ENCODE measurements at regions not wholly inside any gene's neighbourhood (a gene's known extent, or its start where the extent isn't known, plus 50 kb on each side); places are given as distances from the start of the nearest gene placed in this dataset.

- H4K20me1 ChIP-seq (ENCODE audit: insufficient read depth) = no peaks in the 10 kb centered on the region
- ChIA-PET CTCF (no interaction called here), RAD21 (ENCODE audit: low non-redundant PET in 1 of 2, low total read pairs in 2 of 2, uncharacterized antibody in 2 of 2, unreplicated experiment in 2 of 2) (no interaction called here), POLR2A (no interaction called here)
- peaks cover 23 to 26% of the 10 kb centered on the region in 2 experiments; a peak in 3 of 4 replicates for H3K9me3 ChIP-seq (ENCODE audit: control insufficient read depth in 1 of 2, insufficient read depth in 1 of 2, low read depth in 1 of 2, low read length in 2 of 2)
- H3K79me2 ChIP-seq (ENCODE audit: insufficient read depth, low read length) = no peaks in the 10 kb centered on the region
- H3K27me3 ChIP-seq (ENCODE audit: insufficient read depth, low read length) = no peaks in the 10 kb centered on the region
- no peaks in the 10 kb centered on the region for H3K9me2 ChIP-seq (ENCODE audit: insufficient read depth)
- H3K9ac ChIP-seq (ENCODE audit: low read length) = no peak overlapping the region
- no TSS peak for BruUV-seq (replicated peaks)
- H2AFZ ChIP-seq (ENCODE audit: low read depth, low read length, poor library complexity, severe bottlenecking) = no peak overlapping the region
- H3K4me1 ChIP-seq (ENCODE audit: control insufficient read depth in 1 of 2, insufficient read depth in 2 of 2, low read length in 2 of 2) = no peaks in the 10 kb centered on the region
- ATAC-seq (no peak), DNase-seq (ENCODE audit: low read depth, low spot score) (no peak)
- no peak overlapping the region for H3K4me3 ChIP-seq (replicated peaks in 1 of 2; ENCODE audit: low read depth in 1 of 2, low read length in 2 of 2)
- H3K27ac ChIP-seq (ENCODE audit: low read depth, low read length) = no peak overlapping the region
- H3K4me2 ChIP-seq (ENCODE audit: low read length) = no peak overlapping the region
- no peak for TF ChIP-seq POLR2A (IDR thresholded peaks at IDR 0.05; ENCODE audit: borderline replicate concordance, extremely low read depth, insufficient read depth, insufficient read length)
- no peak for TF ChIP-seq CEBPB (IDR thresholded peaks at IDR 0.05; ENCODE audit: low read depth)
- no peak for TF ChIP-seq REST (IDR thresholded peaks at IDR 0.05; ENCODE audit: low read depth)
- no peak for TF ChIP-seq POLR2AphosphoS5 (IDR thresholded peaks at IDR 0.05; ENCODE audit: low read depth, low read length)
- no peak for TF ChIP-seq SP1 (IDR thresholded peaks at IDR 0.05; ENCODE audit: low read depth)
- no peak for TF ChIP-seq TCF7L2 (IDR thresholded peaks at IDR 0.05; ENCODE audit: borderline replicate concordance, extremely low read depth, insufficient read depth, insufficient read length)
- TF ChIP-seq RAD21 (IDR thresholded peaks at IDR 0.05; ENCODE audit: low read depth) = no peak
- no peak for TF ChIP-seq SIN3A (IDR thresholded peaks at IDR 0.05; ENCODE audit: low read depth)
- TF ChIP-seq SRF (IDR thresholded peaks at IDR 0.05; ENCODE audit: low read depth) = no peak
- TF ChIP-seq ZFX (IDR thresholded peaks at IDR 0.05) = no peak
- TF ChIP-seq CBX3 (IDR thresholded peaks at IDR 0.05; ENCODE audit: low read depth) = no peak
- no peak for TF ChIP-seq EZH2 (IDR thresholded peaks at IDR 0.05)
- TF ChIP-seq ZBTB33 (IDR thresholded peaks at IDR 0.05; ENCODE audit: extremely low read depth, insufficient replicate concordance, low read length) = no peak
- no peak for TF ChIP-seq ZNF274 (IDR thresholded peaks at IDR 0.05; ENCODE audit: low read depth, low read length)
- intact Hi-C loops (cut with micrococcal nuclease) = no loop called here
- H3K36me3 ChIP-seq (ENCODE audit: control insufficient read depth in 1 of 2, insufficient read depth in 2 of 2, low read length in 2 of 2) = no peaks in the 10 kb centered on the region
Measured at GRCh38 chr10:107924458-107924857, 760.0 kb upstream of the SORCS1 start.

Data from HCT116 (cell line).